ENCODE measurements at regions not wholly inside any gene's neighbourhood (a gene's known extent, or its start where the extent isn't known, plus 50 kb on each side); places are given as distances from the start of the nearest gene placed in this dataset.
"Not testable (repeated sequence)": the region's sequence is repeated elsewhere in the genome, so short reads cannot be mapped to it uniquely, and the experiment has no call there.

GRCh38 chr11:59030037-59030436, 56.1 kb upstream of the GLYATL1B start (continued):
- no peak for TF ChIP-seq USF2 (IDR thresholded peaks at IDR 0.05; ENCODE audit: low read length)
- TF ChIP-seq ZNF274 (IDR thresholded peaks at IDR 0.05; ENCODE audit: borderline replicate concordance, extremely low read depth, low read length): no peak

GRCh38 chr11:59031746-59032145, 54.4 kb upstream of the GLYATL1B start:
- H3K4me1 ChIP-seq (replicated peaks in 1 of 4; ENCODE audit: control insufficient read depth in 3 of 4, insufficient read depth in 4 of 4, low read length in 3 of 4); H3K23me2 ChIP-seq (ENCODE audit: low read depth, low read length); H3K79me2 ChIP-seq (ENCODE audit: control insufficient read depth in 1 of 2, insufficient read depth in 2 of 2, low read length in 2 of 2); H4K8ac ChIP-seq (ENCODE audit: extremely low read depth, insufficient read depth, low read length); H2AFZ ChIP-seq (ENCODE audit: low read length); POLR2A ChIA-PET (ENCODE audit: partially characterized antibody); H3K9ac ChIP-seq (replicated peaks in 1 of 4; ENCODE audit: extremely low read depth in 1 of 4, low read depth in 3 of 4, low read length in 3 of 4); FAIRE-seq; H3K9me3 ChIP-seq (ENCODE audit: insufficient read depth in 2 of 2, low read depth in 1 of 2, low read length in 1 of 2); H3K4me3 ChIP-seq (ENCODE audit: extremely low read depth in 1 of 4, insufficient read depth in 2 of 4, low read depth in 3 of 4, low read length in 4 of 4); H2BK5ac ChIP-seq (ENCODE audit: low read depth, low read length); H4K91ac ChIP-seq (replicated peaks; ENCODE audit: insufficient read length, low read length); H3K18ac ChIP-seq (ENCODE audit: extremely low read depth, low read length); H2BK12ac ChIP-seq (ENCODE audit: low read depth, low read length); H3K27ac ChIP-seq (ENCODE audit: low read depth, low read length); H4K5ac ChIP-seq (ENCODE audit: insufficient read length, low read depth, low read length); H3K4me2 ChIP-seq (ENCODE audit: insufficient read depth in 1 of 2, low read depth in 2 of 2, low read length in 2 of 2); H3K4ac ChIP-seq (replicated peaks; ENCODE audit: insufficient read length, low read depth, low read length); H3K27me3 ChIP-seq (replicated peaks in 1 of 4; ENCODE audit: control insufficient read depth in 3 of 4, extremely low read depth in 1 of 4, insufficient read depth in 3 of 4, low read length in 3 of 4); H3K79me1 ChIP-seq (ENCODE audit: low read depth, low read length); H2BK20ac ChIP-seq (ENCODE audit: low read length); H3K14ac ChIP-seq (ENCODE audit: insufficient read length); H2AK5ac ChIP-seq (ENCODE audit: low read depth, low read length); H2BK120ac ChIP-seq (replicated peaks; ENCODE audit: low read depth, low read length); H2BK15ac ChIP-seq (ENCODE audit: low read length); CTCF ChIA-PET (ENCODE audit: partially characterized antibody); H3K56ac ChIP-seq (replicated peaks; ENCODE audit: insufficient read length, low read depth, low read length); DNase-seq (ENCODE audit: low read depth in 1 of 2, low spot score in 2 of 2); H3K36me3 ChIP-seq (ENCODE audit: control insufficient read depth in 2 of 4, insufficient read depth in 4 of 4, low read length in 3 of 4); H4K20me1 ChIP-seq (replicated peaks in 1 of 2; ENCODE audit: control insufficient read depth in 1 of 2, insufficient read depth in 2 of 2, low read length in 2 of 2); H3K23ac ChIP-seq (ENCODE audit: insufficient read length): not testable (repeated sequence)
- 83% methylated on average over 1 of the region's 1 CpG; no CpG with 5 or more reads in 1 of the 2 experiments for WGBS, 2 experiments (ENCODE audit: extremely low coverage in 1 of 2, insufficient coverage in 1 of 2, insufficient read length in 1 of 2, insufficient replicate concordance in 2 of 2, low coverage in 1 of 2, low lambda C conversion rate in 2 of 2, missing lambda C conversion rate in 1 of 2)

Data from H1 (cell line).